Activated B cell treated with CpG ODN at 0.5 μM for 24 hours (primary cell): ENCODE measurements at regions not wholly inside any gene's neighbourhood (a gene's known extent, or its start where the extent isn't known, plus 50 kb on each side); places are given as distances from the start of the nearest gene placed in this dataset.

Experiments used
- ATAC-seq: fragments of 200-7000 bp; cut with Tn5 transposase; one replicate; pipeline ENCODE4 v1.10.0; 2021; ENCODE audit warnings: low read depth, mild to moderate bottlenecking, moderate library complexity
- CTCF ChIA-PET: fragments of 350-600 bp; sonication (Branson Sonifier 250); formaldehyde crosslinking; loops from one replicate; lab custom pipeline; 2021; ENCODE audit warnings: antibody characterized with exemption; lab: Charles Lee
- POLR2A ChIA-PET: fragments of 350-600 bp; sonication (Branson Sonifier 250); formaldehyde crosslinking; loops from one replicate; lab custom pipeline; 2021; ENCODE audit warnings: antibody characterized with exemption; lab: Charles Lee
- DNase-seq: peaks from one replicate; pipeline ENCODE4 v3.0.0; 2022
- H3K27ac Mint-ChIP-seq: one replicate; pipeline ENCODE4 v1.8.0; 2020; ENCODE audit warnings: mixed read lengths
- H3K27me3 Mint-ChIP-seq: one replicate; pipeline ENCODE4 v1.8.0; 2021; ENCODE audit warnings: mixed read lengths
- H3K36me3 Mint-ChIP-seq: one replicate; pipeline ENCODE4 v1.8.0; 2021; ENCODE audit warnings: low read depth, mixed read lengths
- H3K4me1 Mint-ChIP-seq: one replicate; pipeline ENCODE4 v1.8.0; 2021; ENCODE audit warnings: mixed read lengths
- H3K4me3 Mint-ChIP-seq: one replicate; pipeline ENCODE4 v1.8.0; 2020; ENCODE audit warnings: mild to moderate bottlenecking, mixed read lengths
- H3K9me3 Mint-ChIP-seq: one replicate; pipeline ENCODE4 v1.8.0; 2020; ENCODE audit warnings: mixed read lengths
- CTCF ChIP-seq: fragments of 200-600 bp; IDR thresholded peaks from one replicate; pipeline ENCODE4 v1.8.0; 2022; ENCODE audit warnings: antibody characterized with exemption, mild to moderate bottlenecking
- intact Hi-C: fragments of 100-400 bp; cut with micrococcal nuclease; formaldehyde crosslinking; loops from one replicate; pipeline ENCODE4 v1.15.1; 2024

GRCh38 chr4:135548711-135549110, 1347.1 kb upstream of the PABPC4L start:
- H3K4me3 Mint-ChIP-seq: no peak overlapping the region

GRCh38 chr4:135545616-135546317, 1344.2 kb upstream of the PABPC4L start:
- CTCF ChIA-PET: no interaction called here
- no peak for ATAC-seq
- H3K4me3 Mint-ChIP-seq: no peak overlapping the region
- intact Hi-C loops: no loop called here
- no peaks in the 10 kb centered on the region for H3K27me3 Mint-ChIP-seq
- TF ChIP-seq CTCF: no peak
- no peaks in the 10 kb centered on the region for H3K36me3 Mint-ChIP-seq
- H3K9me3 Mint-ChIP-seq: no peaks in the 10 kb centered on the region
- POLR2A ChIA-PET: no interaction called here
- no peaks in the 10 kb centered on the region for H3K4me1 Mint-ChIP-seq
- DNase-seq: no peak
- H3K27ac Mint-ChIP-seq: no peak overlapping the region

More at GRCh38 chr4:135548711-135549110, 1347.1 kb upstream of the PABPC4L start:
- intact Hi-C loops: no loop called here
- CTCF ChIA-PET: no interaction called here
- POLR2A ChIA-PET: no interaction called here
- ATAC-seq (no peak), DNase-seq (no peak)
- H3K27ac Mint-ChIP-seq: no peak overlapping the region
- no peaks in the 10 kb centered on the region for H3K9me3 Mint-ChIP-seq
- TF ChIP-seq CTCF: no peak
- H3K27me3 Mint-ChIP-seq: no peaks in the 10 kb centered on the region
- H3K4me1 Mint-ChIP-seq: no peaks in the 10 kb centered on the region
- H3K36me3 Mint-ChIP-seq: no peaks in the 10 kb centered on the region

- H3K9me3 Mint-ChIP-seq: peaks cover 4% of the 10 kb centered on the region
- no peaks in the 10 kb centered on the region for H3K36me3 Mint-ChIP-seq
- H3K4me3 Mint-ChIP-seq: no peak overlapping the region
- CTCF ChIA-PET: no interaction called here
- intact Hi-C loops: no loop called here
- POLR2A ChIA-PET: no interaction called here
- H3K27me3 Mint-ChIP-seq: no peaks in the 10 kb centered on the region
- H3K27ac Mint-ChIP-seq: no peak overlapping the region
- H3K4me1 Mint-ChIP-seq: no peaks in the 10 kb centered on the region
- no peak for TF ChIP-seq CTCF
- ATAC-seq: no peak
- no peak for DNase-seq
Measured at GRCh38 chr4:135538698-135539097, 1337.1 kb upstream of the PABPC4L start.

GRCh38 chr4:135533053-135533452, 1331.5 kb upstream of the PABPC4L start:
- ATAC-seq: no peak
- Mint-ChIP-seq H3K36me3 (no peaks in the 10 kb centered on the region), H3K27me3 (no peaks in the 10 kb centered on the region), H3K4me3 (no peak overlapping the region), H3K4me1 (no peaks in the 10 kb centered on the region), H3K27ac (no peak overlapping the region), H3K9me3 (no peaks in the 10 kb centered on the region)
- no peak for TF ChIP-seq CTCF
- CTCF ChIA-PET: no interaction called here
- no peak for DNase-seq
- POLR2A ChIA-PET: no interaction called here
- intact Hi-C loops: no loop called here

GRCh38 chr4:135532132-135532531, 1330.5 kb upstream of the PABPC4L start:
- Mint-ChIP-seq H3K27me3 (no peaks in the 10 kb centered on the region), H3K36me3 (no peaks in the 10 kb centered on the region), H3K4me3 (no peak overlapping the region), H3K9me3 (no peaks in the 10 kb centered on the region), H3K4me1 (no peaks in the 10 kb centered on the region), H3K27ac (no peak overlapping the region)
- ATAC-seq (no peak), DNase-seq (no peak)
- TF ChIP-seq CTCF: no peak
- ChIA-PET CTCF (no interaction called here), POLR2A (no interaction called here)
- intact Hi-C loops: no loop called here
